H1 (cell line): ENCODE measurements at regions not wholly inside any gene's neighbourhood (a gene's known extent, or its start where the extent isn't known, plus 50 kb on each side); places are given as distances from the start of the nearest gene placed in this dataset.

Experiments
- CTCF ChIA-PET: fragments of 300-600 bp; sonication (Branson Sonifier 250); formaldehyde crosslinking; loops from one replicate; lab custom pipeline; 2021; ENCODE audit not compliant: partially characterized antibody; lab: Charles Lee
- POLR2A ChIA-PET: fragments of 300-600 bp; sonication (Branson Sonifier 250); formaldehyde crosslinking; loops from one replicate; lab custom pipeline; 2021; ENCODE audit warnings: inconsistent platforms; ENCODE audit not compliant: partially characterized antibody; lab: Charles Lee
- DNase-seq, 2 experiments: peaks; one replicate each; pipeline versions ENCODE4 v3.0.0 to v3.0.0-alpha.2; 2010 to 2022; ENCODE audit warnings: low spot score in 2 of 2, low read depth in 1 of 2, mixed read lengths in 1 of 2
- FAIRE-seq: peaks from 2 replicates; lab custom pipeline; 2011; peaks lifted over from hg19 to GRCh38; lab: Jason Lieb, UNC
- H2AFZ ChIP-seq: 2 replicates; pipeline ENCODE4 v1.8.1; 2012; ENCODE audit warnings: low read length, inconsistent platforms
- H2AK5ac ChIP-seq: 2 replicates; pipeline ENCODE4 v1.6.1; 2013; ENCODE audit warnings: low read depth, low read length
- H2BK120ac ChIP-seq: replicated peaks from 2 replicates; pipeline ENCODE3; 2013; ENCODE audit warnings: low read depth, low read length, inconsistent platforms
- H2BK12ac ChIP-seq: 2 replicates; pipeline ENCODE4 v1.6.1; 2013; ENCODE audit warnings: low read depth, low read length
- H2BK15ac ChIP-seq: 2 replicates; pipeline ENCODE4 v1.6.1; 2013; ENCODE audit warnings: low read length
- H2BK20ac ChIP-seq: 2 replicates; pipeline ENCODE4 v1.6.1; 2013; ENCODE audit warnings: low read length
- H2BK5ac ChIP-seq: 2 replicates; pipeline ENCODE4 v1.6.1; 2013; ENCODE audit warnings: low read depth, low read length
- H3K14ac ChIP-seq: 2 replicates; pipeline ENCODE4 v1.6.1; 2013; ENCODE audit warnings: inconsistent platforms; ENCODE audit not compliant: insufficient read length
- H3K18ac ChIP-seq: 2 replicates; pipeline ENCODE4 v1.6.1; 2013; ENCODE audit warnings: low read length; ENCODE audit errors: extremely low read depth
- H3K23ac ChIP-seq: 2 replicates; pipeline ENCODE4 v1.6.1; 2013; ENCODE audit warnings: inconsistent platforms; ENCODE audit not compliant: insufficient read length
- H3K23me2 ChIP-seq: 2 replicates; pipeline ENCODE4 v1.6.1; 2013; ENCODE audit warnings: low read depth, low read length
- H3K27ac ChIP-seq: 2 replicates; pipeline ENCODE4 v1.6.1; 2011; ENCODE audit warnings: low read depth, low read length, inconsistent platforms
- H3K27me3 ChIP-seq, 4 experiments: replicated peaks in 1 of 4; 1 replicate in 1 of 4; 2 replicates in 3 of 4; pipeline versions ENCODE4 v1.6.1 to v1.8.1; 2011 to 2013; ENCODE audit warnings: low read length in 3 of 4, mild to moderate bottlenecking in 3 of 4, inconsistent platforms in 2 of 4, mixed read lengths in 2 of 4, moderate library complexity in 1 of 4; ENCODE audit not compliant: control insufficient read depth in 3 of 4, insufficient read depth in 3 of 4; ENCODE audit errors: extremely low read depth in 1 of 4
- H3K36me3 ChIP-seq, 4 experiments: 2 replicates each; pipeline versions ENCODE4 v1.6.1 to v1.8.1; 2011 to 2013; ENCODE audit warnings: mild to moderate bottlenecking in 4 of 4, low read length in 3 of 4, moderate library complexity in 2 of 4, control low read depth in 1 of 4, inconsistent platforms in 1 of 4; ENCODE audit not compliant: insufficient read depth in 4 of 4, control insufficient read depth in 2 of 4
- H3K4ac ChIP-seq: replicated peaks from 2 replicates; pipeline ENCODE3; 2013; ENCODE audit warnings: low read length, low read depth, mixed read lengths, inconsistent platforms; ENCODE audit not compliant: insufficient read length
- H3K4me1 ChIP-seq, 4 experiments: replicated peaks in 1 of 4; 1 replicate in 1 of 4; 2 replicates in 3 of 4; pipeline versions ENCODE4 v1.6.1 to v1.8.1; 2011 to 2013; ENCODE audit warnings: low read length in 3 of 4, inconsistent platforms in 2 of 4, mixed read lengths in 1 of 4; ENCODE audit not compliant: insufficient read depth in 4 of 4, control insufficient read depth in 3 of 4
- H3K4me2 ChIP-seq, 2 experiments: 2 replicates each; pipeline versions ENCODE4 v1.6.1 to v1.8.1; 2011 to 2013; ENCODE audit warnings: low read depth in 2 of 2, low read length in 2 of 2, control low read depth in 1 of 2, inconsistent platforms in 1 of 2, mild to moderate bottlenecking in 1 of 2; ENCODE audit not compliant: insufficient read depth in 1 of 2
- H3K4me3 ChIP-seq, 4 experiments: fragments of 200-600, 300-600 bp in 1 of 4; sonication (generic), shearing (Covaris generic), sonication (Bioruptor Twin) in 1 of 4; 2 replicates each; pipeline versions ENCODE4 v1.5.1 to v1.8.1; 2011 to 2016; ENCODE audit warnings: low read length in 4 of 4, low read depth in 3 of 4, control low read depth in 2 of 4, inconsistent platforms in 2 of 4, mild to moderate bottlenecking in 2 of 4, mixed read lengths in 1 of 4, moderate library complexity in 1 of 4; ENCODE audit not compliant: insufficient read depth in 2 of 4; ENCODE audit errors: extremely low read depth in 1 of 4
- H3K56ac ChIP-seq: replicated peaks from 2 replicates; pipeline ENCODE3; 2013; ENCODE audit warnings: low read depth, mild to moderate bottlenecking, mixed read lengths, low read length, inconsistent platforms; ENCODE audit not compliant: insufficient read length
- H3K79me1 ChIP-seq: 2 replicates; pipeline ENCODE4 v1.6.1; 2013; ENCODE audit warnings: low read depth, low read length, control low read depth
- H3K79me2 ChIP-seq, 2 experiments: 2 replicates each; pipeline versions ENCODE4 v1.6.1 to v1.8.1; 2012 to 2013; ENCODE audit warnings: low read length in 2 of 2, mild to moderate bottlenecking in 2 of 2, inconsistent platforms in 1 of 2; ENCODE audit not compliant: insufficient read depth in 2 of 2, control insufficient read depth in 1 of 2
- H3K9ac ChIP-seq, 4 experiments: replicated peaks in 1 of 4; 1 replicate in 1 of 4; 2 replicates in 3 of 4; pipeline versions ENCODE4 v1.6.1 to v1.8.1; 2011 to 2013; ENCODE audit warnings: low read depth in 3 of 4, low read length in 3 of 4, control low read depth in 2 of 4, mild to moderate bottlenecking in 2 of 4, moderate library complexity in 2 of 4, inconsistent platforms in 1 of 4; ENCODE audit errors: extremely low read depth in 1 of 4
- H3K9me3 ChIP-seq, 2 experiments: 2 replicates each; pipeline versions ENCODE4 v1.6.1 to v1.8.1; 2012 to 2013; ENCODE audit warnings: mild to moderate bottlenecking in 2 of 2, moderate library complexity in 2 of 2, control low read depth in 1 of 2, inconsistent platforms in 1 of 2, low read depth in 1 of 2, low read length in 1 of 2, mixed read lengths in 1 of 2; ENCODE audit not compliant: insufficient read depth in 2 of 2
- H4K20me1 ChIP-seq, 2 experiments: replicated peaks in 1 of 2; 2 replicates each; pipeline versions ENCODE3 to v1.8.1; 2011 to 2013; ENCODE audit warnings: inconsistent platforms in 2 of 2, low read length in 2 of 2, mild to moderate bottlenecking in 1 of 2; ENCODE audit not compliant: insufficient read depth in 2 of 2, control insufficient read depth in 1 of 2
- H4K5ac ChIP-seq: 2 replicates; pipeline ENCODE4 v1.6.1; 2013; ENCODE audit warnings: low read length, low read depth, mixed read lengths, inconsistent platforms; ENCODE audit not compliant: insufficient read length
- H4K8ac ChIP-seq: 2 replicates; pipeline ENCODE4 v1.8.0; 2013; ENCODE audit warnings: mild to moderate bottlenecking, moderate library complexity, low read length, inconsistent platforms; ENCODE audit not compliant: insufficient read depth; ENCODE audit errors: extremely low read depth
- H4K91ac ChIP-seq: replicated peaks from 2 replicates; pipeline ENCODE3; 2013; ENCODE audit warnings: low read length, mixed read lengths, inconsistent platforms; ENCODE audit not compliant: insufficient read length
- SP2 ChIP-seq: IDR thresholded peaks from 2 replicates; pipeline ENCODE4 v1.6.1; 2012; ENCODE audit warnings: mild to moderate bottlenecking, low read length, inconsistent platforms
- SUZ12 ChIP-seq: fragments of 200-600 bp; sonication (generic); IDR thresholded peaks from 2 replicates; pipeline ENCODE4 v1.6.1; 2012; ENCODE audit warnings: mild to moderate bottlenecking, inconsistent platforms, low read length, moderate library complexity, mixed read lengths
- WGBS, 2 experiments: shearing (Covaris generic) in 1 of 2; methylation state at CpG; one replicate each; pipeline versions ENCODE4 v1.1.6 to v1.1.7; 2013 to 2015; ENCODE audit warnings: low lambda C conversion rate in 2 of 2, mixed read lengths in 2 of 2, inconsistent platforms in 1 of 2, low coverage in 1 of 2, missing lambda C conversion rate in 1 of 2; ENCODE audit not compliant: insufficient replicate concordance in 2 of 2, insufficient coverage in 1 of 2, insufficient read length in 1 of 2; ENCODE audit errors: extremely low coverage in 1 of 2, missing lambda C conversion rate in 1 of 2; 5-methylcytosine and 5-hydroxymethylcytosine counted together

DNA sequence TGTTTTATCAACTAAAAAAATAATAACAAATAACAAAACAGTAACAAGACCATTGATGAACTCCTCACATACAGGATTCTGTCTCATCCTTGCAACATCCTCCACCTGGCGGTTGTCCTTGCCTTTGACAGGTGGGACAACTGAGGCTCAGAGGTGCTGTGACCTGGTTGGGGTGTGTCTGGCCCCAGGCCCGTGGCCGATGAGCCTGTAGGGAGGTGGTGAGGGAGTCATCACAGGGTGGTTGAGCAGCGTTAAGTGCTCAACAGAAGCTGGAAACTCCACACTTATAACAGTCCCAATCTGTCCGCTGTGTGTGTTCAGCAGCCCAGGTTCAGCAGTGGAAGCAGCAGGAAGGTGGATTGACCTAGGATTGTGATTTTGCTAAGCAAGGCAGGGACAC lies 131.6 kb upstream of the RAB12 start:
- Histone ChIP-seq H2AFZ (no peak overlapping the region), H2BK12ac (no peak overlapping the region), H3K23ac (no peak overlapping the region), H3K27ac (no peak overlapping the region), H3K9me3 (no peaks in the 10 kb centered on the region), H3K4me3 (no peak overlapping the region), H4K5ac (no peak overlapping the region), H3K79me1 (no peaks in the 10 kb centered on the region), H3K36me3 (no peaks in the 10 kb centered on the region), H3K4ac (no peak overlapping the region), H2BK20ac (no peak overlapping the region), H3K4me2 (no peak overlapping the region), H4K20me1 (no peaks in the 10 kb centered on the region), H4K91ac (no peak overlapping the region), H3K4me1 (no peaks in the 10 kb centered on the region), H3K9ac (no peak overlapping the region), H3K79me2 (no peaks in the 10 kb centered on the region), H3K56ac (no peak overlapping the region), H2BK5ac (no peak overlapping the region), H2AK5ac (no peak overlapping the region), H3K27me3 (no peaks in the 10 kb centered on the region), H2BK15ac (no peak overlapping the region), H2BK120ac (no peak overlapping the region), H3K23me2 (no peaks in the 10 kb centered on the region; the same call in 1 of the 2 replicates), H3K14ac (no peak overlapping the region), H3K18ac (no peak overlapping the region), H4K8ac (no peak overlapping the region)
- ChIA-PET CTCF (interaction anchor here (0.6 to 6.5 kb wide), 19 partner anchors 8 to 1257 kb away, joined by 3 to 82 read pairs (median 5); no protein-coding TSS in a partner anchor), POLR2A (no interaction called here)
- no peak for DNase-seq
- 90% methylated on average over 5 of the region's 5 CpGs; no CpG with 5 or more reads in 1 of the 2 experiments for WGBS, 2 experiments
- no peak for FAIRE-seq
- TF ChIP-seq SP2 = no peak
- no peak for TF ChIP-seq SUZ12
